ENCODE measurements at regions not wholly inside any gene's neighbourhood (a gene's known extent, or its start where the extent isn't known, plus 50 kb on each side); places are given as distances from the start of the nearest gene placed in this dataset.

GRCh38 chr5:112472614-112473013, 53.5 kb upstream of the EPB41L4A start:
- no peak overlapping the region for H3K4me3 ChIP-seq

DNA sequence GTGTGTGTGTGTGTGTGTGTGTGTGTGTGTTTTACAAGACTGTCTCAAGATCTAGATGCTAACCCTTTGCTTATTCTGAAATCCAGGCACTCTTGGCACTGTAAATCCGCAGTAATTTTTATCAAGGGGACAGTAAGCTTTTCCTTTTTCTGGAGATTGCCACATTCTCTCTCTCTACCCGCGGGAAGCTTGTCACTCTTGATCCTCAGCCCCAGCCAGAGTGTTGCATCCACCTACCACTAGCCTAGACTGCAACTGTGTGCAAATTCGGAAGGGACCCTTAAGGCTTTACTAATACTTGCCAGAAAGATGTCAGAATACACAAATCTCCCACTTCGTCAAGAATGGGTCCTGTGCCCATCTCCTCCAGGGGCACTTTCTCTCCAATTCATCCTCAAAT, 54.9 kb upstream of the EPB41L4A start:
- DNase-seq = no peak
- no peaks in the 10 kb centered on the region for H3K36me3 ChIP-seq
- intact Hi-C loops (cut with DNase I; ENCODE audit: low total_unique reads) = no loop called here

More at GRCh38 chr5:112472614-112473013, 53.5 kb upstream of the EPB41L4A start:
- intact Hi-C loops (cut with DNase I; ENCODE audit: low total_unique reads) = no loop called here
- no peak for TF ChIP-seq POLR2A (IDR thresholded peaks at IDR 0.05)
- TF ChIP-seq, protein P1, sequence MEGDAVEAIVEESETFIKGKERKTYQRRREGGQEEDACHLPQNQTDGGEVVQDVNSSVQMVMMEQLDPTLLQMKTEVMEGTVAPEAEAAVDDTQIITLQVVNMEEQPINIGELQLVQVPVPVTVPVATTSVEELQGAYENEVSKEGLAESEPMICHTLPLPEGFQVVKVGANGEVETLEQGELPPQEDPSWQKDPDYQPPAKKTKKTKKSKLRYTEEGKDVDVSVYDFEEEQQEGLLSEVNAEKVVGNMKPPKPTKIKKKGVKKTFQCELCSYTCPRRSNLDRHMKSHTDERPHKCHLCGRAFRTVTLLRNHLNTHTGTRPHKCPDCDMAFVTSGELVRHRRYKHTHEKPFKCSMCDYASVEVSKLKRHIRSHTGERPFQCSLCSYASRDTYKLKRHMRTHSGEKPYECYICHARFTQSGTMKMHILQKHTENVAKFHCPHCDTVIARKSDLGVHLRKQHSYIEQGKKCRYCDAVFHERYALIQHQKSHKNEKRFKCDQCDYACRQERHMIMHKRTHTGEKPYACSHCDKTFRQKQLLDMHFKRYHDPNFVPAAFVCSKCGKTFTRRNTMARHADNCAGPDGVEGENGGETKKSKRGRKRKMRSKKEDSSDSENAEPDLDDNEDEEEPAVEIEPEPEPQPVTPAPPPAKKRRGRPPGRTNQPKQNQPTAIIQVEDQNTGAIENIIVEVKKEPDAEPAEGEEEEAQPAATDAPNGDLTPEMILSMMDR (IDR thresholded peaks at IDR 0.05) = no peak
- Histone ChIP-seq H3K27me3 (no peaks in the 10 kb centered on the region), H3K36me3 (no peaks in the 10 kb centered on the region), H3K4me1 (no peaks in the 10 kb centered on the region), H3K9me3 (no peaks in the 10 kb centered on the region), H3K27ac (no peak overlapping the region)
- DNase-seq = no peak

GRCh38 chr5:112475747-112476365, 56.8 kb upstream of the EPB41L4A start:
- TF ChIP-seq, protein P1 (IDR thresholded peaks at IDR 0.05) = no peak
- no peak for TF ChIP-seq POLR2A (IDR thresholded peaks at IDR 0.05)

More for the DNA sequence above, 54.9 kb upstream of the EPB41L4A start:
- Histone ChIP-seq H3K27ac (no peak overlapping the region), H3K4me1 (no peaks in the 10 kb centered on the region), H3K27me3 (no peaks in the 10 kb centered on the region), H3K9me3 (no peaks in the 10 kb centered on the region), H3K4me3 (no peak overlapping the region)
- no peak for TF ChIP-seq POLR2A (IDR thresholded peaks at IDR 0.05)
- TF ChIP-seq, protein P1 (IDR thresholded peaks at IDR 0.05) = no peak

DNA sequence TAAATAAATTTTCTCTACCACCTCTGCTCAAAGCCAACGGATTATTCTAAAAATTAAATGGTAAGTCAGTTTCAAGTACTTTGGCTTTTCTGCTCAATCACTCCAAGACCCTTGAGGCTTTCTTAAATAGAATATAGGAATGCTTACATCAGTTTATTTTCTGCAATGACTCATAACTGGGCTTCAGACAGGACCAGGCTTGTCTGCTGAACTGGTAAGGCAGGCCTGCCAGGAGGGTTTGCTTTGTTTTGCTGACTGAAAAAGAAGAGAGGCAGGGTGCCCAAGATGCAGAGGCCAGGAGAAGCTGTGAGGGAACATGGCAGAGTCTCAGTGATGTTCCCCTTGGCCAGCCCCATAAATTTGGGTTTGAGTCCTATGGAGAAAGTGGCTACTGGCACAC, 60.3 kb upstream of the EPB41L4A start:
- no peaks in the 10 kb centered on the region for H3K27me3 ChIP-seq
- no peaks in the 10 kb centered on the region for H3K4me1 ChIP-seq
- no peaks in the 10 kb centered on the region for H3K9me3 ChIP-seq
- intact Hi-C loops (cut with DNase I; ENCODE audit: low total_unique reads) = no loop called here
- no peak overlapping the region for H3K27ac ChIP-seq
- H3K4me3 ChIP-seq = no peak overlapping the region
- TF ChIP-seq, protein P1 (IDR thresholded peaks at IDR 0.05) = no peak
- TF ChIP-seq POLR2A (IDR thresholded peaks at IDR 0.05) = no peak
- no peak for DNase-seq
- no peaks in the 10 kb centered on the region for H3K36me3 ChIP-seq

More at GRCh38 chr5:112475747-112476365, 56.8 kb upstream of the EPB41L4A start:
- no peak for DNase-seq
- intact Hi-C loops (cut with DNase I; ENCODE audit: low total_unique reads) = no loop called here
- no peaks in the 10 kb centered on the region for H3K9me3 ChIP-seq
- H3K4me3 ChIP-seq = no peak overlapping the region
- no peak overlapping the region for H3K27ac ChIP-seq
- H3K4me1 ChIP-seq = no peaks in the 10 kb centered on the region
- H3K36me3 ChIP-seq = no peaks in the 10 kb centered on the region
- no peaks in the 10 kb centered on the region for H3K27me3 ChIP-seq

DNA sequence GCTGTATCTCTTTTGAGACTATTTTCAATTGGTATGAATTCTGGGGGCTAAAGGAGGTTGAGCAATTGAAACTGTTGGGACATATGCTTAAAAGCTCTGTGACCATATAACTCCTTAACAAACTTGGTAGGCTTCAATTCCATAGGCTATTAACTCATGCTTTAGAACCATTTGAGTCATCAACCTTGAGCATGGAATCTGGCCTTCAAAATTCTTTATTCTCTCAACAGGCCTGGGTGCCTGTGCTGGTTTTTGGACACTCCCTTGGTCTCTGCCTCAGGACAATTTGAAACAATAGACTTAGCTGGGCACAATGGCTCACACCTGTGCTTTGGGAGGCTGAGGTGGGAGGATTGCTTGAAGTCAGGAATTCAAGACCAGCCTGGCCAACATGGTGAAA, 61.4 kb upstream of the EPB41L4A start:
- Histone ChIP-seq H3K9me3 (no peaks in the 10 kb centered on the region), H3K36me3 (no peaks in the 10 kb centered on the region), H3K27ac (no peak overlapping the region), H3K4me1 (no peaks in the 10 kb centered on the region), H3K4me3 (no peak overlapping the region), H3K27me3 (no peaks in the 10 kb centered on the region)
- TF ChIP-seq, protein P1 (IDR thresholded peaks at IDR 0.05) = no peak
- TF ChIP-seq POLR2A (IDR thresholded peaks at IDR 0.05) = no peak
- intact Hi-C loops (cut with DNase I; ENCODE audit: low total_unique reads) = no loop called here
- no peak for DNase-seq
